HG03108 (cell line): ENCODE measurements at regions not wholly inside any gene's neighbourhood (a gene's known extent, or its start where the extent isn't known, plus 50 kb on each side); places are given as distances from the start of the nearest gene placed in this dataset.
A peak's percentile ranks its signal among the peaks of the same experiment; 100 is the strongest.

ENCODE experiments used
- ATAC-seq: cut with Tn5 transposase; IDR thresholded peaks from one replicate; pipeline ENCODE4 v1.9.1; 2021; ENCODE audit warnings: moderate library complexity; ENCODE audit not compliant: unreplicated experiment

- no peak for ATAC-seq
These were observed 121.2 kb upstream of the SPRED2 start for GRCh38 chr2:65553504-65554074.

GRCh38 chr2:65551528-65551927 lies 119.1 kb upstream of the SPRED2 start:
- ATAC-seq, result no peak

- ATAC-seq, result no peak
These were observed 117.8 kb upstream of the SPRED2 start for GRCh38 chr2:65550246-65550645.

- ATAC-seq, result no peak
These were observed 117.2 kb upstream of the SPRED2 start for GRCh38 chr2:65549631-65550030.

- ATAC-seq, result no peak
These were observed 116.8 kb upstream of the SPRED2 start for GRCh38 chr2:65549257-65549627.

- ATAC-seq, result no peak
These were observed 116.3 kb upstream of the SPRED2 start for GRCh38 chr2:65548576-65549256.

GRCh38 chr2:65548064-65548463 lies 115.7 kb upstream of the SPRED2 start:
- no peak for ATAC-seq

- no peak for ATAC-seq
These were observed 113.7 kb upstream of the SPRED2 start for GRCh38 chr2:65545837-65546805.

GRCh38 chr2:65541773-65542172 lies 109.4 kb upstream of the SPRED2 start:
- no peak for ATAC-seq

GRCh38 chr2:65539633-65540032 lies 107.2 kb upstream of the SPRED2 start:
- no peak for ATAC-seq

- no peak for ATAC-seq
These were observed 105.4 kb upstream of the SPRED2 start for GRCh38 chr2:65537651-65538385.

- peak; percentile 79 for ATAC-seq
These were observed 104.2 kb upstream of the SPRED2 start for GRCh38 chr2:65536596-65536995.

GRCh38 chr2:65532937-65533336 lies 100.5 kb upstream of the SPRED2 start:
- ATAC-seq, result no peak

- ATAC-seq, result no peak
These were observed 99.9 kb upstream of the SPRED2 start for GRCh38 chr2:65532326-65532725.

GRCh38 chr2:65530547-65531320 lies 98.3 kb upstream of the SPRED2 start:
- ATAC-seq, result no peak

GRCh38 chr2:65529419-65529818 lies 97.0 kb upstream of the SPRED2 start:
- ATAC-seq, result no peak

GRCh38 chr2:65528241-65528574 lies 95.8 kb upstream of the SPRED2 start:
- ATAC-seq, result no peak

- no peak for ATAC-seq
These were observed 95.2 kb upstream of the SPRED2 start for GRCh38 chr2:65527451-65528240.

- no peak for ATAC-seq
These were observed 93.3 kb upstream of the SPRED2 start for GRCh38 chr2:65525616-65526231.
